A549 (cell line): ENCODE measurements at regions not wholly inside any gene's neighbourhood (a gene's known extent, or its start where the extent isn't known, plus 50 kb on each side); places are given as distances from the start of the nearest gene placed in this dataset.

ENCODE experiments used
- CHD4 ChIP-seq: fragments of 200-600 bp; sonication (generic); IDR thresholded peaks from 2 replicates; pipeline ENCODE4 v1.6.1; 2016; ENCODE audit warnings: antibody characterized with exemption, mild to moderate bottlenecking, borderline replicate concordance
- POLR2A ChIP-seq: IDR thresholded peaks from 2 replicates; pipeline ENCODE4 v1.6.1; 2012; ENCODE audit warnings: mild to moderate bottlenecking, low read length
- TF ChIP-seq, protein P1 (sequence below): fragments of >200 bp; sonication (Bioruptor Twin); formaldehyde crosslinking; IDR thresholded peaks from 3 replicates; pipeline ENCODE4 v1.5.1; 2016

DNA sequence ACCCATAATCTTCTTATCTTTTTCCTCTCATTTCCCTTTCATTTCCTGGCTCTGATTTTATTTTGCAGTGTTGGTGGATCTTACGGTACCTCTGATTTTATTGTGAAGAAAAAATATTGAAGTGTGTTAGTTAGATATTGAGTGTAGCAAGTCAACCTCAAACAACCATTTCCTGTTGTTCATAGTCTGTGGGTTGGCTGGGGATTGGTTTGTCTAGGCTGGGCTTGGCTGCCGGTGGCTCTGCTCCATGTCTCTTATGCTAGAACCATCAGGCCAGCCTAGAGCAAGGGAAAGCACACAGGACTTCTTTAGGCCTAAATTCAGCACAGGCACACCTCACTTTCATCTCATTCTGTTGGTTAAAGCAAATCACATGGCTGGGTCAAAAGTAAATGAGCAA is 383.1 kb upstream of the LCORL start:
- TF ChIP-seq CHD4, result no peak
- TF ChIP-seq POLR2A, result no peak
- TF ChIP-seq, protein P1, sequence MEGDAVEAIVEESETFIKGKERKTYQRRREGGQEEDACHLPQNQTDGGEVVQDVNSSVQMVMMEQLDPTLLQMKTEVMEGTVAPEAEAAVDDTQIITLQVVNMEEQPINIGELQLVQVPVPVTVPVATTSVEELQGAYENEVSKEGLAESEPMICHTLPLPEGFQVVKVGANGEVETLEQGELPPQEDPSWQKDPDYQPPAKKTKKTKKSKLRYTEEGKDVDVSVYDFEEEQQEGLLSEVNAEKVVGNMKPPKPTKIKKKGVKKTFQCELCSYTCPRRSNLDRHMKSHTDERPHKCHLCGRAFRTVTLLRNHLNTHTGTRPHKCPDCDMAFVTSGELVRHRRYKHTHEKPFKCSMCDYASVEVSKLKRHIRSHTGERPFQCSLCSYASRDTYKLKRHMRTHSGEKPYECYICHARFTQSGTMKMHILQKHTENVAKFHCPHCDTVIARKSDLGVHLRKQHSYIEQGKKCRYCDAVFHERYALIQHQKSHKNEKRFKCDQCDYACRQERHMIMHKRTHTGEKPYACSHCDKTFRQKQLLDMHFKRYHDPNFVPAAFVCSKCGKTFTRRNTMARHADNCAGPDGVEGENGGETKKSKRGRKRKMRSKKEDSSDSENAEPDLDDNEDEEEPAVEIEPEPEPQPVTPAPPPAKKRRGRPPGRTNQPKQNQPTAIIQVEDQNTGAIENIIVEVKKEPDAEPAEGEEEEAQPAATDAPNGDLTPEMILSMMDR, result no peak
